ENCODE measurements at regions not wholly inside any gene's neighbourhood (a gene's known extent, or its start where the extent isn't known, plus 50 kb on each side); places are given as distances from the start of the nearest gene placed in this dataset.

DNA sequence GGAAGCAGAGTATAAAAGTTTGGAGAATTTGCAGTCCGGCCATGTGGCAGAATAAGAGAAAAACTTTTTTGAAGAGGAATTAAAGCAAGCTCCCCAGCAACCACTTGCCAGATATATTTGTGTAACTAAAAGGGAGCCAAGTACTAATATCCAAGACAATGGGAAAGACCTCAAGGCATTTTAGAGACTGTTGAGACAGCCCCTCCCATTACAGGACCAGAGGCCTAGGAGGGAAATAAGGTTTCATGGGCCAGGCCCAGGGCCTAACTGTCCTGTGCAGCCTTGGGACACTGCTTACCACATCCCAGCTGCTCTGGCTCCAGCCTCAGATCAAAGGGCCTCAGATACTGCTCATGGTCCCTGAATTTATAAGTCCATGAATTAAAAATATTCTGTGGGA, 659.4 kb downstream of the PCDH19 start:
- TF ChIP-seq, protein P1, sequence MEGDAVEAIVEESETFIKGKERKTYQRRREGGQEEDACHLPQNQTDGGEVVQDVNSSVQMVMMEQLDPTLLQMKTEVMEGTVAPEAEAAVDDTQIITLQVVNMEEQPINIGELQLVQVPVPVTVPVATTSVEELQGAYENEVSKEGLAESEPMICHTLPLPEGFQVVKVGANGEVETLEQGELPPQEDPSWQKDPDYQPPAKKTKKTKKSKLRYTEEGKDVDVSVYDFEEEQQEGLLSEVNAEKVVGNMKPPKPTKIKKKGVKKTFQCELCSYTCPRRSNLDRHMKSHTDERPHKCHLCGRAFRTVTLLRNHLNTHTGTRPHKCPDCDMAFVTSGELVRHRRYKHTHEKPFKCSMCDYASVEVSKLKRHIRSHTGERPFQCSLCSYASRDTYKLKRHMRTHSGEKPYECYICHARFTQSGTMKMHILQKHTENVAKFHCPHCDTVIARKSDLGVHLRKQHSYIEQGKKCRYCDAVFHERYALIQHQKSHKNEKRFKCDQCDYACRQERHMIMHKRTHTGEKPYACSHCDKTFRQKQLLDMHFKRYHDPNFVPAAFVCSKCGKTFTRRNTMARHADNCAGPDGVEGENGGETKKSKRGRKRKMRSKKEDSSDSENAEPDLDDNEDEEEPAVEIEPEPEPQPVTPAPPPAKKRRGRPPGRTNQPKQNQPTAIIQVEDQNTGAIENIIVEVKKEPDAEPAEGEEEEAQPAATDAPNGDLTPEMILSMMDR (IDR thresholded peaks at IDR 0.05), result no peak
- TF ChIP-seq POLR2A (IDR thresholded peaks at IDR 0.05), result no peak
